Astrocyte (in vitro differentiated cells and primary cell): ENCODE measurements at regions not wholly inside any gene's neighbourhood (a gene's known extent, or its start where the extent isn't known, plus 50 kb on each side); places are given as distances from the start of the nearest gene placed in this dataset.

Experiments used
- DNase-seq: peaks from one replicate; pipeline ENCODE4 v3.0.0-alpha.2; 2010; ENCODE audit warnings: low read depth
- FAIRE-seq: peaks from 2 replicates; lab custom pipeline; 2011; peaks lifted over from hg19 to GRCh38; lab: Jason Lieb, UNC
- H2AFZ ChIP-seq: 2 replicates; pipeline ENCODE4 v1.6.0; 2012; ENCODE audit warnings: low read depth, low read length, inconsistent platforms
- H3K27ac ChIP-seq: 2 replicates; pipeline ENCODE4 v1.5.1; 2011; ENCODE audit warnings: low read depth, low read length, inconsistent platforms
- H3K27me3 ChIP-seq: 2 replicates; pipeline ENCODE4 v1.6.0; 2011; ENCODE audit warnings: low read length, inconsistent platforms; ENCODE audit not compliant: insufficient read depth
- H3K36me3 ChIP-seq: 2 replicates; pipeline ENCODE4 v1.5.1; 2011; ENCODE audit warnings: low read length, inconsistent platforms; ENCODE audit not compliant: insufficient read depth
- H3K4me1 ChIP-seq: 2 replicates; pipeline ENCODE4 v1.5.1; 2011; ENCODE audit warnings: low read length, inconsistent platforms; ENCODE audit not compliant: insufficient read depth
- H3K4me2 ChIP-seq: 2 replicates; pipeline ENCODE4 v1.6.0; 2012; ENCODE audit warnings: low read length, inconsistent platforms
- H3K4me3 ChIP-seq: 2 replicates; pipeline ENCODE4 v1.5.1; 2011; ENCODE audit warnings: low read depth, mild to moderate bottlenecking, low read length, inconsistent platforms; ENCODE audit not compliant: insufficient read depth
- H3K79me2 ChIP-seq: 2 replicates; pipeline ENCODE4 v1.6.0; 2012; ENCODE audit warnings: mild to moderate bottlenecking, low read length, inconsistent platforms; ENCODE audit not compliant: insufficient read depth
- H3K9ac ChIP-seq: 2 replicates; pipeline ENCODE4 v1.6.0; 2012; ENCODE audit warnings: mild to moderate bottlenecking, low read length, inconsistent platforms
- H3K9me3 ChIP-seq: 2 replicates; pipeline ENCODE4 v1.5.1; 2012; ENCODE audit warnings: low read depth, mild to moderate bottlenecking, low read length, inconsistent platforms; ENCODE audit not compliant: insufficient read depth
- H4K20me1 ChIP-seq: 2 replicates; pipeline ENCODE4 v1.6.0; 2012; ENCODE audit warnings: low read length, inconsistent platforms; ENCODE audit not compliant: insufficient read depth
- H3K27ac Mint-ChIP-seq: one replicate; pipeline ENCODE4 v1.8.0; 2021; ENCODE audit warnings: mild to moderate bottlenecking, mixed read lengths; ENCODE audit not compliant: unreplicated experiment
- H3K27me3 Mint-ChIP-seq: one replicate; pipeline ENCODE4 v1.8.0; 2021; ENCODE audit warnings: low read depth, mixed read lengths; ENCODE audit not compliant: unreplicated experiment
- H3K36me3 Mint-ChIP-seq: one replicate; pipeline ENCODE4 v1.8.0; 2021; ENCODE audit warnings: low read depth, mixed read lengths; ENCODE audit not compliant: unreplicated experiment
- H3K4me1 Mint-ChIP-seq: one replicate; pipeline ENCODE4 v1.8.0; 2021; ENCODE audit warnings: low read depth, mixed read lengths; ENCODE audit not compliant: unreplicated experiment
- H3K4me3 Mint-ChIP-seq: one replicate; pipeline ENCODE4 v1.8.0; 2021; ENCODE audit warnings: mild to moderate bottlenecking, moderate library complexity, mixed read lengths; ENCODE audit not compliant: unreplicated experiment
- H3K9me3 Mint-ChIP-seq: one replicate; pipeline ENCODE4 v1.8.0; 2021; ENCODE audit warnings: mild to moderate bottlenecking, mixed read lengths; ENCODE audit not compliant: unreplicated experiment
- EZH2 ChIP-seq: IDR thresholded peaks from 2 replicates; pipeline ENCODE4 v1.6.1; 2012; ENCODE audit warnings: mild to moderate bottlenecking, low read length, inconsistent platforms; ENCODE audit not compliant: insufficient read depth
- TF ChIP-seq, protein P1 (sequence below): IDR thresholded peaks from 2 replicates; pipeline ENCODE4 v1.5.1; 2011; ENCODE audit warnings: low read depth, mild to moderate bottlenecking, inconsistent platforms, low read length, moderate library complexity; ENCODE audit not compliant: insufficient read depth

DNA sequence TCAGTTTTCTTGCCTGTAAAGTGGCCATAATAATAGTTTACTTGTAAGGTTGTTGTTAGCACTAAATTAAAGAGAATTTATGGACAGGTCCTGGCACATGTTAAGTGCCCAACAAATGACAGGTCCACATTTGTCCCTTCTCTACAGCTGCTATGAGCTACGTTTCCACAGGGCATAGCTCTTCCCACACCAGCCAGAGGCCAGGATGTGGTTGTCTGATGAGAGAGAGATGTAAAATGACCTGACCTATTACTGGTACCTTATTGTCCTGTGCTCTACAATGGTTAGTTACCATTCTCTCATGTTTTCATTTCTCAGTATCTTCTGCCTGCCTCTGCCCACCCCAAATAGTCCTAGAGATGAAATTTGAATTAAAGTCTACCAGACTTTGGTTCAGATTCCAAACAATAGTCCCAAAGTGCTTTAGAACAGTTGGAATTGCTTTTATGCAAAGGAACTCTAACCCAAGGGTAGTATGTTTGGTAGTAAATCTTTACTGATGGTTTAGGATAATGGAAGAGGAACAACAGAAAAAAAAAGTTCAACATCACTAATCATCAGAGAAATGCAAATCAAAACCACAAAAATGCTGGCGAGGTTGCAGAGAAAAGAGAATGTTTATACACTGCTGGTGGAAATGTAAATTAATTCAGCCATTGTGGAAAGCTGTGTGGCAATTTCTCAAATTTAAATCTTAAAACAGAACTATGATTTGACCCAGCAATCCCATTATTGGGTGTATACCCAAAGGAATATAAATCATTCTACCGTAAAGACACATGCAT, 57.1 kb upstream of the ANKFN1 start:
- Histone ChIP-seq H3K79me2 (no peaks in the 10 kb centered on the region), H3K4me2 (no peak overlapping the region), H4K20me1 (no peaks in the 10 kb centered on the region), H3K36me3 (no peaks in the 10 kb centered on the region), H3K4me3 (no peak overlapping the region), H2AFZ (no peak overlapping the region), H3K27ac (no peak overlapping the region), H3K27me3 (no peaks in the 10 kb centered on the region), H3K9ac (no peak overlapping the region), H3K4me1 (no peaks in the 10 kb centered on the region), H3K9me3 (no peaks in the 10 kb centered on the region)
- Mint-ChIP-seq H3K27me3 (peaks cover 5% of the 10 kb centered on the region), H3K27ac (no peak overlapping the region), H3K4me1 (no peaks in the 10 kb centered on the region), H3K36me3 (no peaks in the 10 kb centered on the region), H3K9me3 (no peaks in the 10 kb centered on the region), H3K4me3 (no peak overlapping the region)
- FAIRE-seq (no peak), DNase-seq (peak; percentile 62)
- TF ChIP-seq, protein P1, sequence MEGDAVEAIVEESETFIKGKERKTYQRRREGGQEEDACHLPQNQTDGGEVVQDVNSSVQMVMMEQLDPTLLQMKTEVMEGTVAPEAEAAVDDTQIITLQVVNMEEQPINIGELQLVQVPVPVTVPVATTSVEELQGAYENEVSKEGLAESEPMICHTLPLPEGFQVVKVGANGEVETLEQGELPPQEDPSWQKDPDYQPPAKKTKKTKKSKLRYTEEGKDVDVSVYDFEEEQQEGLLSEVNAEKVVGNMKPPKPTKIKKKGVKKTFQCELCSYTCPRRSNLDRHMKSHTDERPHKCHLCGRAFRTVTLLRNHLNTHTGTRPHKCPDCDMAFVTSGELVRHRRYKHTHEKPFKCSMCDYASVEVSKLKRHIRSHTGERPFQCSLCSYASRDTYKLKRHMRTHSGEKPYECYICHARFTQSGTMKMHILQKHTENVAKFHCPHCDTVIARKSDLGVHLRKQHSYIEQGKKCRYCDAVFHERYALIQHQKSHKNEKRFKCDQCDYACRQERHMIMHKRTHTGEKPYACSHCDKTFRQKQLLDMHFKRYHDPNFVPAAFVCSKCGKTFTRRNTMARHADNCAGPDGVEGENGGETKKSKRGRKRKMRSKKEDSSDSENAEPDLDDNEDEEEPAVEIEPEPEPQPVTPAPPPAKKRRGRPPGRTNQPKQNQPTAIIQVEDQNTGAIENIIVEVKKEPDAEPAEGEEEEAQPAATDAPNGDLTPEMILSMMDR, result no peak
- TF ChIP-seq EZH2, result no peak

DNA sequence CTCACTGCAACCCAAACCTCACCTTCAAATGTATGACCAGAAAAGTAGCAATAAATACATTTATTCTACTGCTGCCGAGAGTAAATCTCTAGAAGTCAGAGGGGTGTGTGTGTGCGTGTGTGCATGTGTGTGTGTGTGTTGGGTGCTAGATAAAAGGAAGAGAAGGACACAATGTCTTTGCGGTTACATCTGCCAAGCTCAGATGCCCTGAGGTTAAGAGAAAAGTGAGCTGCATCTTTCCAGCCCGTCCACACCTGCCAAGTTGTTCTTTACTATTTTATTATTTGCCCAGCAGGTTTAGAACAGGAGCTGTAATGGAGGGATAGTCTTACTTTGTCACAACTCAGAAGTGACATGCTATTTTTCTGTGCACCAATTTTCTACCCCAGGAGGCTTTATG, 54.5 kb upstream of the ANKFN1 start:
- no peak overlapping the region for H3K4me2 ChIP-seq
- H3K27ac ChIP-seq, result no peak overlapping the region
- no peaks in the 10 kb centered on the region for H3K9me3 Mint-ChIP-seq
- no peak overlapping the region for H3K4me3 ChIP-seq
- H3K9ac ChIP-seq, result no peak overlapping the region
- H3K27me3 ChIP-seq, result no peaks in the 10 kb centered on the region
- H3K36me3 Mint-ChIP-seq, result no peaks in the 10 kb centered on the region
- TF ChIP-seq, protein P1, result no peak
- no peak for TF ChIP-seq EZH2
- H3K27ac Mint-ChIP-seq, result no peak overlapping the region
- H3K79me2 ChIP-seq, result no peaks in the 10 kb centered on the region
- H3K4me3 Mint-ChIP-seq, result no peak overlapping the region
- no peaks in the 10 kb centered on the region for H3K9me3 ChIP-seq
- peaks cover 5% of the 10 kb centered on the region for H3K27me3 Mint-ChIP-seq
- H3K4me1 ChIP-seq, result no peaks in the 10 kb centered on the region
- no peaks in the 10 kb centered on the region for H3K4me1 Mint-ChIP-seq
- FAIRE-seq (no peak), DNase-seq (no peak)
- no peaks in the 10 kb centered on the region for H3K36me3 ChIP-seq
- no peak overlapping the region for H2AFZ ChIP-seq
- H4K20me1 ChIP-seq, result no peaks in the 10 kb centered on the region

GRCh38 chr17:56099649-56100048, 53.6 kb upstream of the ANKFN1 start:
- H3K27ac ChIP-seq, result no peak overlapping the region
- H4K20me1 ChIP-seq, result no peaks in the 10 kb centered on the region
- DNase-seq, result peak; percentile 43
- Mint-ChIP-seq H3K27me3 (peaks cover 5% of the 10 kb centered on the region), H3K9me3 (no peaks in the 10 kb centered on the region), H3K4me1 (no peaks in the 10 kb centered on the region), H3K27ac (no peak overlapping the region), H3K36me3 (no peaks in the 10 kb centered on the region), H3K4me3 (no peak overlapping the region)
- no peaks in the 10 kb centered on the region for H3K9me3 ChIP-seq
- no peak overlapping the region for H3K9ac ChIP-seq
- FAIRE-seq, result no peak
- H3K4me2 ChIP-seq, result no peak overlapping the region
- TF ChIP-seq EZH2, result no peak
- TF ChIP-seq, protein P1, result no peak
- no peaks in the 10 kb centered on the region for H3K36me3 ChIP-seq
- H3K79me2 ChIP-seq, result no peaks in the 10 kb centered on the region
- H2AFZ ChIP-seq, result no peak overlapping the region
- H3K27me3 ChIP-seq, result no peaks in the 10 kb centered on the region
- no peak overlapping the region for H3K4me3 ChIP-seq
- no peaks in the 10 kb centered on the region for H3K4me1 ChIP-seq
